Liver (tissue), 8 donors: ENCODE measurements at regions not wholly inside any gene's neighbourhood (a gene's known extent, or its start where the extent isn't known, plus 50 kb on each side); places are given as distances from the start of the nearest gene placed in this dataset.

Source experiments
- DNase-seq: peaks from one replicate; pipeline ENCODE4 v3.0.0-alpha.2; 2017; ENCODE audit warnings: low spot score
- H3K27ac ChIP-seq, 2 donors: one replicate each; pipeline ENCODE4 v1.7.0; 2013; ENCODE audit warnings: inconsistent platforms in 2 of 2, low read length in 2 of 2, control low read depth in 1 of 2, low read depth in 1 of 2, mild to moderate bottlenecking in 1 of 2
- H3K27me3 ChIP-seq, 4 donors: one replicate each; pipeline versions ENCODE4 v1.6.1 to v1.7.0; 2013; ENCODE audit warnings: low read length in 3 of 4, inconsistent platforms in 1 of 4, mild to moderate bottlenecking in 1 of 4, moderate library complexity in 1 of 4; ENCODE audit not compliant: control insufficient read depth in 4 of 4, insufficient read depth in 4 of 4
- H3K36me3 ChIP-seq, 4 donors: one replicate each; pipeline versions ENCODE4 v1.6.1 to v1.7.0; 2013; ENCODE audit warnings: low read length in 3 of 4, mild to moderate bottlenecking in 3 of 4, low read depth in 1 of 4, moderate library complexity in 1 of 4; ENCODE audit not compliant: control insufficient read depth in 4 of 4, insufficient read depth in 3 of 4
- H3K4me1 ChIP-seq, 4 donors: one replicate each; pipeline versions ENCODE4 v1.6.1 to v1.7.0; 2013; ENCODE audit warnings: low read length in 3 of 4, mild to moderate bottlenecking in 3 of 4, moderate library complexity in 1 of 4; ENCODE audit not compliant: control insufficient read depth in 4 of 4, insufficient read depth in 4 of 4
- H3K4me3 ChIP-seq, 3 donors: one replicate each; pipeline versions ENCODE4 v1.6.1 to v1.7.0; 2013; ENCODE audit warnings: low read length in 3 of 3, control low read depth in 1 of 3, low read depth in 1 of 3, mild to moderate bottlenecking in 1 of 3
- H3K9ac ChIP-seq, 2 donors: one replicate each; pipeline ENCODE4 v1.7.0; 2013; ENCODE audit warnings: low read length in 2 of 2, mild to moderate bottlenecking in 2 of 2, moderate library complexity in 2 of 2, control low read depth in 1 of 2, low read depth in 1 of 2
- H3K9me3 ChIP-seq, 4 donors: one replicate each; pipeline versions ENCODE4 v1.6.1 to v1.7.0; 2013; ENCODE audit warnings: low read length in 3 of 4; ENCODE audit not compliant: control insufficient read depth in 4 of 4
- CTCF ChIP-seq: fragments of 150-350 bp; IDR thresholded peaks from 2 replicates; pipeline ENCODE4 v1.5.1; 2017; ENCODE audit warnings: improper control_type of control experiment, low read depth, low read length; ENCODE audit not compliant: missing input control
- EGR1 ChIP-seq, 2 donors: IDR thresholded peaks; 2 replicates each; pipeline ENCODE4 v1.6.1; 2016 to 2018; ENCODE audit warnings: antibody characterized with exemption in 2 of 2, low read depth in 2 of 2
- FOXA2 ChIP-seq: IDR thresholded peaks from 2 replicates; pipeline ENCODE4 v1.6.1; 2016; ENCODE audit warnings: antibody characterized with exemption
- GABPA ChIP-seq, 2 donors: IDR thresholded peaks in 1 of 2; conservative IDR thresholded peaks in 1 of 2; 2 replicates each; pipeline ENCODE4 v1.6.1; 2016; ENCODE audit warnings: antibody characterized with exemption in 2 of 2, mild to moderate bottlenecking in 1 of 2, moderate library complexity in 1 of 2
- HNF4A ChIP-seq, 2 donors: conservative IDR thresholded peaks; 2 replicates each; pipeline ENCODE4 v1.6.1; 2016; ENCODE audit warnings: antibody characterized with exemption in 2 of 2, mild to moderate bottlenecking in 2 of 2
- HNF4G ChIP-seq: IDR thresholded peaks from 2 replicates; pipeline ENCODE4 v1.6.1; 2016; ENCODE audit warnings: antibody characterized with exemption
- JUND ChIP-seq, 2 donors: IDR thresholded peaks; 2 replicates each; pipeline ENCODE4 v1.6.1; 2016; ENCODE audit warnings: antibody characterized with exemption in 2 of 2
- NR2F2 ChIP-seq: IDR thresholded peaks from 2 replicates; pipeline ENCODE4 v1.6.1; 2016; ENCODE audit warnings: antibody characterized with exemption
- RAD21 ChIP-seq, 2 donors: IDR thresholded peaks; 2 replicates each; pipeline ENCODE4 v1.6.1; 2016; ENCODE audit warnings: antibody characterized with exemption in 2 of 2, mild to moderate bottlenecking in 2 of 2
- REST ChIP-seq: IDR thresholded peaks from 2 replicates; pipeline ENCODE4 v1.6.1; 2016; ENCODE audit warnings: antibody characterized with exemption, mild to moderate bottlenecking
- RXRA ChIP-seq, 2 donors: IDR thresholded peaks; 2 replicates each; pipeline ENCODE4 v1.6.1; 2017 to 2018; ENCODE audit warnings: antibody characterized with exemption in 2 of 2, mild to moderate bottlenecking in 1 of 2
- SP1 ChIP-seq: IDR thresholded peaks from 2 replicates; pipeline ENCODE4 v1.6.1; 2018; ENCODE audit warnings: antibody characterized with exemption, mild to moderate bottlenecking
- TAF1 ChIP-seq: conservative IDR thresholded peaks from 2 replicates; pipeline ENCODE4 v1.6.1; 2016; ENCODE audit warnings: antibody characterized with exemption, mild to moderate bottlenecking
- YY1 ChIP-seq: IDR thresholded peaks from 2 replicates; pipeline ENCODE4 v1.6.1; 2016; ENCODE audit warnings: antibody characterized with exemption, mild to moderate bottlenecking
- WGBS: extraction: QIAGEN DNeasy Blood & Tissue Kit; methylation state at CpG from one replicate; pipeline ENCODE4 v1.1.7; 2013; 5-methylcytosine and 5-hydroxymethylcytosine counted together
- TF ChIP-seq, protein P1 (sequence below): IDR thresholded peaks from 2 replicates; pipeline ENCODE4 v1.6.1; 2016; ENCODE audit warnings: antibody characterized with exemption
- TF ChIP-seq, protein P2 (sequence below): IDR thresholded peaks from 2 replicates; pipeline ENCODE4 v1.6.1; 2016; ENCODE audit warnings: antibody characterized with exemption
- TF ChIP-seq, protein P3 (sequence below): IDR thresholded peaks from 2 replicates; pipeline ENCODE4 v1.6.1; 2016; ENCODE audit warnings: antibody characterized with exemption
- donor health status: healthy.
- donor health status: healthy.
- donor health status: healthy.
- donor health status: healthy.
- donor health status: healthy.

DNA sequence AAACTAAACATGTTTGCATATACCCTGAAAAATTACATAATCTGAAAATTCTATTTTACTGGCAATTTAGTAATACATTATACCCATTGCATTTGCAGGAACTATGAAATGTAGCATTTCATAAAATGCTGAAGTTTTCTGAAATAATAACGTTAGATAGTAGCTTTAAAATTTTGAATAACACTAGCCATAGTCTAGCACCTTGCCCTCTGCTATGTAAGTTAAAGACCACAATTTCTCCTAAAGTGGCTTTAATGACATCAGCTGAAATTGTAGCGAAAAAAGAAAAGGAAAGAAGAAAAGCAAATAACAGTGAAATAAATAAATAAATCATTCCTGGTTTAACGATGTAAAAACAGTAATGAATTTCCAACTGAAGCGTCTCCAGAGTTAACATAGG is 172.8 kb upstream of the RASA1 start:
- H3K4me3 ChIP-seq = no peak overlapping the region
- no peak overlapping the region for H3K27ac ChIP-seq
- DNase-seq = no peak
- H3K9ac ChIP-seq = no peak overlapping the region
- 75% methylated on average over 4 of the region's 4 CpGs for WGBS
- no peaks in the 10 kb centered on the region for H3K9me3 ChIP-seq
- no peaks in the 10 kb centered on the region for H3K4me1 ChIP-seq
- no peaks in the 10 kb centered on the region for H3K27me3 ChIP-seq
- no peak for TF ChIP-seq RAD21 (IDR thresholded peaks at IDR 0.05)
- no peak for TF ChIP-seq YY1
- no peak for TF ChIP-seq HNF4A (conservative IDR thresholded peaks at IDR 0.05)
- TF ChIP-seq JUND (IDR thresholded peaks at IDR 0.05) = no peak
- no peak for TF ChIP-seq CTCF
- no peaks in the 10 kb centered on the region for H3K36me3 ChIP-seq

DNA sequence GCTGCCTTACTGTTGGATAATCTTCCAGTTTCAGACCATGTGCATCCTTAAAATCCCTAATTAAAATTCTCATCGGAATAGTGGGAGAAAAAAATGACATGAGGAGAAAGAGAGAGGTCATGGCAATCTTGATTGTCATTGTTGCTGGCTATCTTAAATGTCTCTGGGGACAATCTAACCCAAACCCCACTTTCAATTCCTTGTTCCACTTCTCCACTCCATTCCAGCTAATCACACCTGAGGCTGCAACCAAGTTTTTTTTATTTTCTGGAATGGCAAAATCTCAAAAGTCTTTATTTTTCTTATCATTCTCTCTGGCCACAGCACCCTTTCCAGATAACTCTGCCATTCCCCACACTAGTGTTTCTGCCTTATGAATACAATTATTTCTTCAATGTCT is 171.9 kb upstream of the RASA1 start:
- Histone ChIP-seq H3K36me3 (no peaks in the 10 kb centered on the region), H3K4me3 (no peak overlapping the region), H3K4me1 (no peaks in the 10 kb centered on the region), H3K27me3 (no peaks in the 10 kb centered on the region), H3K9me3 (no peaks in the 10 kb centered on the region), H3K27ac (no peak overlapping the region), H3K9ac (no peak overlapping the region)
- WGBS = 75% methylated on average over 1 of the region's 1 CpG
- no peak for DNase-seq
- TF ChIP-seq EGR1 (IDR thresholded peaks at IDR 0.05; ENCODE audit: low read depth in 2 of 2) = no peak
- TF ChIP-seq GABPA (IDR thresholded peaks at IDR 0.05 in 1 of 2, conservative IDR thresholded peaks at IDR 0.05 in 1 of 2) = no peak
- TF ChIP-seq, protein P1, sequence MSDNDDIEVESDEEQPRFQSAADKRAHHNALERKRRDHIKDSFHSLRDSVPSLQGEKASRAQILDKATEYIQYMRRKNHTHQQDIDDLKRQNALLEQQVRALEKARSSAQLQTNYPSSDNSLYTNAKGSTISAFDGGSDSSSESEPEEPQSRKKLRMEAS = no peak
- no peak for TF ChIP-seq RXRA (IDR thresholded peaks at IDR 0.05)
- no peak for TF ChIP-seq NR2F2
- no peak for TF ChIP-seq SP1
- no peak for TF ChIP-seq HNF4G
- TF ChIP-seq RAD21 (IDR thresholded peaks at IDR 0.05) = no peak
- no peak for TF ChIP-seq JUND (IDR thresholded peaks at IDR 0.05)
- no peak for TF ChIP-seq YY1
- TF ChIP-seq TAF1 = no peak
- TF ChIP-seq FOXA2 = no peak
- TF ChIP-seq, protein P2, sequence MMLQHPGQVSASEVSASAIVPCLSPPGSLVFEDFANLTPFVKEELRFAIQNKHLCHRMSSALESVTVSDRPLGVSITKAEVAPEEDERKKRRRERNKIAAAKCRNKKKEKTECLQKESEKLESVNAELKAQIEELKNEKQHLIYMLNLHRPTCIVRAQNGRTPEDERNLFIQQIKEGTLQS = no peak
- TF ChIP-seq REST = no peak
- TF ChIP-seq, protein P3, sequence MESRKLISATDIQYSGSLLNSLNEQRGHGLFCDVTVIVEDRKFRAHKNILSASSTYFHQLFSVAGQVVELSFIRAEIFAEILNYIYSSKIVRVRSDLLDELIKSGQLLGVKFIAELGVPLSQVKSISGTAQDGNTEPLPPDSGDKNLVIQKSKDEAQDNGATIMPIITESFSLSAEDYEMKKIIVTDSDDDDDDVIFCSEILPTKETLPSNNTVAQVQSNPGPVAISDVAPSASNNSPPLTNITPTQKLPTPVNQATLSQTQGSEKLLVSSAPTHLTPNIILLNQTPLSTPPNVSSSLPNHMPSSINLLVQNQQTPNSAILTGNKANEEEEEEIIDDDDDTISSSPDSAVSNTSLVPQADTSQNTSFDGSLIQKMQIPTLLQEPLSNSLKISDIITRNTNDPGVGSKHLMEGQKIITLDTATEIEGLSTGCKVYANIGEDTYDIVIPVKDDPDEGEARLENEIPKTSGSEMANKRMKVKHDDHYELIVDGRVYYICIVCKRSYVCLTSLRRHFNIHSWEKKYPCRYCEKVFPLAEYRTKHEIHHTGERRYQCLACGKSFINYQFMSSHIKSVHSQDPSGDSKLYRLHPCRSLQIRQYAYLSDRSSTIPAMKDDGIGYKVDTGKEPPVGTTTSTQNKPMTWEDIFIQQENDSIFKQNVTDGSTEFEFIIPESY = no peak
